ENCODE measurements at regions not wholly inside any gene's neighbourhood (a gene's known extent, or its start where the extent isn't known, plus 50 kb on each side); places are given as distances from the start of the nearest gene placed in this dataset.

- Histone ChIP-seq H3K4me3 (replicated peaks in 1 of 4; ENCODE audit: control extremely low read depth in 1 of 4, insufficient read depth in 1 of 4, low read depth in 3 of 4, low read length in 4 of 4) (no peak overlapping the region), H3K27me3 (ENCODE audit: control insufficient read depth, insufficient read depth, low read length) (no peaks in the 10 kb centered on the region), H3K4me2 (ENCODE audit: extremely low read depth, insufficient read depth, low read length) (no peak overlapping the region), H3K9me3 (ENCODE audit: control insufficient read depth, insufficient read depth, low read depth, low read length) (no peaks in the 10 kb centered on the region), H3K4me1 (ENCODE audit: control insufficient read depth, extremely low read depth, insufficient read depth, low read length) (no peaks in the 10 kb centered on the region), H3K27ac (ENCODE audit: insufficient read depth, low read length) (no peak overlapping the region), H2AFZ (ENCODE audit: low read length) (no peak overlapping the region), H4K20me1 (ENCODE audit: control insufficient read depth, extremely low read depth, insufficient read depth, low read length) (no peaks in the 10 kb centered on the region), H3K79me2 (ENCODE audit: control insufficient read depth, insufficient read depth, low read length) (no peaks in the 10 kb centered on the region), H3K9ac (ENCODE audit: insufficient read depth, low read length) (no peak overlapping the region), H3K36me3 (ENCODE audit: control insufficient read depth, insufficient read depth, low read length) (no peaks in the 10 kb centered on the region)
- no peak for DNase-seq (ENCODE audit: low read depth in 2 of 2)
- no peak for TF ChIP-seq EZH2 (IDR thresholded peaks at IDR 0.05; ENCODE audit: low read length, missing control alignments)
- TF ChIP-seq, protein P1, sequence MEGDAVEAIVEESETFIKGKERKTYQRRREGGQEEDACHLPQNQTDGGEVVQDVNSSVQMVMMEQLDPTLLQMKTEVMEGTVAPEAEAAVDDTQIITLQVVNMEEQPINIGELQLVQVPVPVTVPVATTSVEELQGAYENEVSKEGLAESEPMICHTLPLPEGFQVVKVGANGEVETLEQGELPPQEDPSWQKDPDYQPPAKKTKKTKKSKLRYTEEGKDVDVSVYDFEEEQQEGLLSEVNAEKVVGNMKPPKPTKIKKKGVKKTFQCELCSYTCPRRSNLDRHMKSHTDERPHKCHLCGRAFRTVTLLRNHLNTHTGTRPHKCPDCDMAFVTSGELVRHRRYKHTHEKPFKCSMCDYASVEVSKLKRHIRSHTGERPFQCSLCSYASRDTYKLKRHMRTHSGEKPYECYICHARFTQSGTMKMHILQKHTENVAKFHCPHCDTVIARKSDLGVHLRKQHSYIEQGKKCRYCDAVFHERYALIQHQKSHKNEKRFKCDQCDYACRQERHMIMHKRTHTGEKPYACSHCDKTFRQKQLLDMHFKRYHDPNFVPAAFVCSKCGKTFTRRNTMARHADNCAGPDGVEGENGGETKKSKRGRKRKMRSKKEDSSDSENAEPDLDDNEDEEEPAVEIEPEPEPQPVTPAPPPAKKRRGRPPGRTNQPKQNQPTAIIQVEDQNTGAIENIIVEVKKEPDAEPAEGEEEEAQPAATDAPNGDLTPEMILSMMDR (conservative IDR thresholded peaks at IDR 0.05 in 1 of 2, IDR thresholded peaks at IDR 0.05 in 1 of 2; ENCODE audit: low read depth in 1 of 2, low read length in 2 of 2) = no peak
Observed at GRCh38 chr2:136496966-136497365, 268.4 kb upstream of the THSD7B start.

DNA sequence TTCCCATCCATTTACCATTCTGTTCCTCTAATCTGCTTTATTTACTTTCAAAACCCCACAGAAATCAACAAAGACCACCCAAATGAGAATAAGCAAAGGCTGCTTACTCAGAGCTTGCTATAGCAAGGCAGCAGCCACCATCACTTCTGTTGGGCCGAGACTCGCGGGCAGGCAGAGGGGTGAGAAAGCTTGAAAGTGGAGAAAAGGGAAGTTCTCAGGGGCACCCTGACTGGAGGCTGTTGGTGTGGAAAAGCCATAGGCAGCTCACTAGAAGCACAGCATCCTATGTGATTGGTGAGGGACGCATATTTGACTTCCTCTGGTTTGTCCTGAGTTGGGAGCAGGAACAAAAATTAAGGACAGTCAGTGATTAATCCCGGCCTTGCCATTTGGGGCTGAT lies 269.7 kb upstream of the THSD7B start:
- Histone ChIP-seq H4K20me1 (ENCODE audit: control insufficient read depth, extremely low read depth, insufficient read depth, low read length) (no peaks in the 10 kb centered on the region), H3K36me3 (ENCODE audit: control insufficient read depth, insufficient read depth, low read length) (no peaks in the 10 kb centered on the region), H3K4me2 (ENCODE audit: extremely low read depth, insufficient read depth, low read length) (no peak overlapping the region), H3K4me3 (replicated peaks in 1 of 4; ENCODE audit: control extremely low read depth in 1 of 4, insufficient read depth in 1 of 4, low read depth in 3 of 4, low read length in 4 of 4) (no peak overlapping the region), H3K9me3 (ENCODE audit: control insufficient read depth, insufficient read depth, low read depth, low read length) (no peaks in the 10 kb centered on the region), H3K27me3 (ENCODE audit: control insufficient read depth, insufficient read depth, low read length) (no peaks in the 10 kb centered on the region), H3K9ac (ENCODE audit: insufficient read depth, low read length) (no peak overlapping the region), H3K27ac (ENCODE audit: insufficient read depth, low read length) (no peak overlapping the region), H3K79me2 (ENCODE audit: control insufficient read depth, insufficient read depth, low read length) (no peaks in the 10 kb centered on the region), H3K4me1 (ENCODE audit: control insufficient read depth, extremely low read depth, insufficient read depth, low read length) (no peaks in the 10 kb centered on the region), H2AFZ (ENCODE audit: low read length) (no peak overlapping the region)
- TF ChIP-seq EZH2 (IDR thresholded peaks at IDR 0.05; ENCODE audit: low read length, missing control alignments) = no peak
- TF ChIP-seq, protein P1 (conservative IDR thresholded peaks at IDR 0.05 in 1 of 2, IDR thresholded peaks at IDR 0.05 in 1 of 2; ENCODE audit: low read depth in 1 of 2, low read length in 2 of 2) = no peak
- DNase-seq (ENCODE audit: low read depth in 2 of 2) = no peak

GRCh38 chr2:136492901-136493300 lies 272.4 kb upstream of the THSD7B start:
- H3K9me3 ChIP-seq (ENCODE audit: control insufficient read depth, insufficient read depth, low read depth, low read length) = no peaks in the 10 kb centered on the region
- H3K27me3 ChIP-seq (ENCODE audit: control insufficient read depth, insufficient read depth, low read length) = no peaks in the 10 kb centered on the region
- no peak for DNase-seq (ENCODE audit: low read depth in 2 of 2)
- H4K20me1 ChIP-seq (ENCODE audit: control insufficient read depth, extremely low read depth, insufficient read depth, low read length) = no peaks in the 10 kb centered on the region
- no peaks in the 10 kb centered on the region for H3K36me3 ChIP-seq (ENCODE audit: control insufficient read depth, insufficient read depth, low read length)
- H2AFZ ChIP-seq (ENCODE audit: low read length) = no peak overlapping the region
- no peak overlapping the region for H3K4me2 ChIP-seq (ENCODE audit: extremely low read depth, insufficient read depth, low read length)
- H3K9ac ChIP-seq (ENCODE audit: insufficient read depth, low read length) = no peak overlapping the region
- H3K27ac ChIP-seq (ENCODE audit: insufficient read depth, low read length) = no peak overlapping the region
- H3K4me1 ChIP-seq (ENCODE audit: control insufficient read depth, extremely low read depth, insufficient read depth, low read length) = no peaks in the 10 kb centered on the region
- TF ChIP-seq, protein P1 (conservative IDR thresholded peaks at IDR 0.05 in 1 of 2, IDR thresholded peaks at IDR 0.05 in 1 of 2; ENCODE audit: low read depth in 1 of 2, low read length in 2 of 2) = no peak
- no peak for TF ChIP-seq EZH2 (IDR thresholded peaks at IDR 0.05; ENCODE audit: low read length, missing control alignments)
- H3K4me3 ChIP-seq (replicated peaks in 1 of 4; ENCODE audit: control extremely low read depth in 1 of 4, insufficient read depth in 1 of 4, low read depth in 3 of 4, low read length in 4 of 4) = no peak overlapping the region
- no peaks in the 10 kb centered on the region for H3K79me2 ChIP-seq (ENCODE audit: control insufficient read depth, insufficient read depth, low read length)
